HG02943 (cell line): ENCODE measurements at regions not wholly inside any gene's neighbourhood (a gene's known extent, or its start where the extent isn't known, plus 50 kb on each side); places are given as distances from the start of the nearest gene placed in this dataset.

ENCODE experiments used
- ATAC-seq: cut with Tn5 transposase; IDR thresholded peaks from one replicate; pipeline ENCODE4 v1.9.1; 2021; ENCODE audit warnings: mild to moderate bottlenecking, low read depth, moderate library complexity; ENCODE audit not compliant: unreplicated experiment

DNA sequence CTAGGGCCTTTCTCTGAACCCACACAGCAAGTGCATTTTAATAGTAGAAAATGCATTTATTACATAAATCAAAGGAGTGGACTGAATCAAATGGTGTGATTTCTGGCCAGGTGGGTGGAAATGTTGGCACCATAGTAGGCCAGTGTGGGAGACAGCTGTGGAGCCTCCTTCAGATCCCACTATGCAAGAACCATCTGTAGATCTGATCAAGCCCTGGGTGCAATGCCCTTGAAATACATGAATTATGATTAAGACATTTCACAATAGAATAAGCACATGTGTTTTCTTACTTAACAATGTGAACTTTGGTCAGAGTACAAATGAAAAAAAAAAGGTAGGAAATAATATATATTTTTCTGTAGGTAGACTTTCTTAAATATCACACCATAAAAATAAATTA lies 204.3 kb downstream of the PCDH7 start:
- no peak for ATAC-seq

DNA sequence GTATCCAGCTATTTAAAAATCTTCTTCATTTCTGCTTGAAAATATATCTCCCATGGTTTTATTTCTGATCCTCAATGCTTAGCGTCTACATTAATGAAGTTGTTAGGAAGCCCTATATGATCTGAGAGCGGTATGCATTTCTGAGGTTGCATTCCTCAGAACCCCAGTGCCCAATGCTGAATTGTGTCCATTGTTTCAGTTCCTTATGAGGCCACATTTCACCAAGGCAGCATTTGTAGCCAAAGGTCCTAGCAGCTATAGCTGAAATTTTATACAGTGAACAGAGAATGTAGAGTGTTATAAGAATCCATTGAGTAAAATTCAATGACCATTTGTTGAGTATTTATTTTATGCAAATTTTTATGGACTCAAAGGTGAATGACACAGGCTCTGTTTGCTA lies 209.5 kb downstream of the PCDH7 start:
- ATAC-seq = no peak

DNA sequence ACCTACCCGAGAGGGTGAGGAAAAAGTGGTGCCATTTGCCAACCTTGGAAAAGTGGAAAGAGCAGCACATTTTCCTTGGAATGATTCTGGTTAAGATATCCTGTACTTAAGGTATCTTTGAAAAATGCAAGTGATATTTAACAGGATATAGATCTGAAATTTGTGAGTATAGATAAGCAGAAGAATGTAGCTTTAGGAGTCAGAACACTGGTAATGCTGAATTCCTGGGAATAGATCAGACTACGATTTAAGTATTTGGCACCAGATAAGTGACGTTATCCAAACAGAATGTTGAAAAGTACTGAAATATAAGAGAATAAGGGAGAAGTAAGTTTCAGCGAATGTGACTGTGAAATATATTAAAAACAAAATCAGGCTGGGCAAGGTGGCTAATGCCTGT lies 210.1 kb downstream of the PCDH7 start:
- no peak for ATAC-seq

DNA sequence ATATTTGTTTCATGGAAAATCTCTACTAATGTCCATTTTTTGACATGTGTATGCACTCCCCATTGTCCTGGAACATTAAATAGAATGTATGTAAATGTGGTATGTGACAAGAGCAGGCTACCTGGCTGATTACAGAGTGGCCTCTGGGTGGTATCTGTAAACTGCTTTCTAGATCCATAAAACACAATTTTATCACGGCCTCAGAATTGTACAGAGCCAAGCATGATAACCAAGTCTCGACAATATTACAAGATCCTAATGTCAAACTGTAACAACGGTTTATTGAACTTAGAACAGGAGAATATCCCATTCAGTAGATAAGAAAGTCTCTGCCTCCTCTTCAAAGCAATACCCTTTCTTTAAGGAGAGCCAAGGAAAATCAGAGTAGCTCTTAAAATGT lies 212.4 kb downstream of the PCDH7 start:
- ATAC-seq = no peak

DNA sequence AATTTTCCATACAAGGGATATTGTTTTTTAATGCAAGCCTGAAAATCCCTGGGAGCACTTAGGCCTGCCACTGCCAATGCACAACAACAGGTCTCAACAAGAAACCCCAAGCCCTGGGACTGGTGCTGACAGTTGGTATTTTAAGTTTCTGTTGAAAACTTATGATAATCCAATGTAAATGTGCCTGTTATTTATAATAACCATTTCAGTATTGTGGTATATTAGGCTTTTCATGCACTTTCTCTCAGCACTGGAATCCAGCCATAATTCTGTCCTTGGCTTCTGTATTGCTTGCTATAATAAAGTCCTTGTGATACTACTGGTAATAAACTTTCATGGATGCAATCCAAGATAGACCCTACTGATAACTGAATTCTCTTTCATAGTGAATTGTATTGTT lies 218.9 kb downstream of the PCDH7 start:
- ATAC-seq = no peak

DNA sequence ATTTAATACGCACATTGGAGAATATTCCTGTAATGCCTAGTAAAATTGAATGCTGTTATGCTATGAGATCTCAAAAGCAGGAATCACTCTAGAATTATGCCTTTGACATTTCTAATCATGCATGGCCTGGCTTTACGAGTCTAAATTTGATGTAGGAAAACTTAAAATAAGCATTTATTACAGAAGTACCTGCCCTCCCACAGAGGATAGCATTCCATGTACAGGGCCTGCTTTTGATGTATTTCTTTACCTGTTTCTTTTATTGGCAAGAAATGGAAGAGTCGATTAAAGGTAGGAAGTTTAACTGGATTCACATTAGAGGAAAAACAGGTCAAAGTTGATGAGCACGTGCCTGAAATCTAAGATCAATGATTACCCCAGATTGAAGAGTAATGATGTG lies 219.5 kb downstream of the PCDH7 start:
- ATAC-seq = no peak

DNA sequence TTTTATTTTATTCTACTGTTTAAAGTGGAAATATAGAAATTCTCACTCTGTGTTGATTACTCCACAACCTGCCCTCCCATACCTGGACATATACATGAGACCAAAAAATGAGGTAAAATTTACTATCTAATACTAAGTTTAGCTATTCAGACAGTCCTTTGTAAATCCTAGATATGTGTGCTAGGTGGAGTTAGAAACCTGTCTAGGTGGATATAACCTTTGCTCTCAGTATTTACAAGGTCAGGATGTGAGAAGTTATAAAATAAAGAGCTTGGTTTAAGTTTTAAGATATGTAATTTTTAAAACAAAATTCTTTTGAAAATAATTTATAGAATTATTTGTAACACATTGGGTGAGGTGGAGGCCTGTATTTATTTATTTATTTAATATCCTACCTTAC lies 221.5 kb downstream of the PCDH7 start:
- ATAC-seq = no peak

DNA sequence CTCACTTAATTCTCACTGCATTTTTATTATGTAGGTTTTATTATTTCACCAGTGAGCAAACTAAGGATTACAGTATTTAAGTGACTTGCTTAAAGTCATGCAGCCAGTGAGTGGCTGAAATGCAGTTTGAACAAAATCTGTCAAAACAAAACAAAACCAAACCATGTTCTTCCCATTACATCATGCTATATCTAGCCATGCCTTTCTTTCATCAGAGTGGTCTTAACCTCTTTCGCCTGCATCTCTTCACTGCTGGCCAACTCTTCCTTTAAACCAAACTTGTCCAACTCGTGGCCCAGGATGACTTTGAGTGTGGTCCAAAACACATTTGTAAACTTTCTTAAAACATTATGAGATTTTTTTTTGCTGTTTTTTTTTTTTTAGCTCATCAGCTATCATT lies 223.2 kb downstream of the PCDH7 start:
- ATAC-seq = no peak

DNA sequence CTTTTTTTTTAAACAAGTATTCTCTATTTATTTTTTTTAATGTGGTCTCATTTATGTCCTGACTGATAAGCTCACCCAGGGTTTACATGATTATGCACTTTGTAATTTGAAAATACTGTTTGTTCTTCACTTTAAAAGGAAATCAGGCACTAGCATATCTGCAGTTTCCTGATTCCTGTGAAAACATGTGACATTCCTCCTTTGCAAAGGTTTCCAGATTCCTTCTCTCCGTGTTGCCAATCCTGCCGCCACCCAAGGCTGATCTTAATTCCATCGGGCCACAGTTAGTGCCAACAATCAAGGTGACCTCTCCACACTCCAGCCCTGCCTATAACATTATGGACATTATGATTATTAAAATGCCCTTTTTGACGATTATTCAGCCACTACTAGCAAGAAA lies 225.4 kb downstream of the PCDH7 start:
- ATAC-seq = no peak

DNA sequence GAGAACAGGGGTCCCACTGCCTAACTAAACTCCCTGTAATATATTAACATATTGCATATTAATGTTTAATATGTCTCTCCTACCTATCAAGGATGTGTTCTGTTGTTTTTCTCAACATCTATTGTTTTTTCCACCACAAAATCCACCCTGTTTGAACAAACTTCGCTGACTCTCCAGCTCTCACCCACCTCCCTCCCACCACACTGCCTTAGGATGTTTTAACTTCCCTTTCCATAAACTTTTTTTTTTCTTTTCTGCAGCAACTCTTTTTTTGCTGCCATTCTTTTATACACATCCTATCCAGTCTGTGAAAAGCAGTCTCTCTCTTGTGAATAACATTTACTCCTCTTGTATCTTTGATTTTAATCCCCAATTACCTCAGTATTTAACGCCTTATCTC lies 226.1 kb downstream of the PCDH7 start:
- no peak for ATAC-seq

DNA sequence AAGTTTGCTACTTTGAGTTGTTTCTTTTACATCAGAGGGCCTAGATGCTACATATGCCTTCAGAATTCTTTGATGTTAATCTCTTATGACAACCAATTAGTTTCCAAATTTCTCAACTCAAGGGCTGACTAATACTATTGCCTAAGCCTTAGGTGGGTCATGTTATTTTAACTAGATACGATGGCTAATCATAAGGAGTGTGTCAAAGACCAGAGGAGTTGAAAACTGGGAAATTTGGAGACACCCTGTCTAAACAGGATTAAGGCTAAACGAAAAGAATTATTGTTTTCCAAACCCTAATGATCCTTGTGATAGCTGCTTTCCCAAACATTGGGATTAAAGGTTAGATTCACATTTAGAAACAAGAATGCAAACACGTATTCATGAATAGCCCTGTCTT lies 228.5 kb downstream of the PCDH7 start:
- no peak for ATAC-seq

DNA sequence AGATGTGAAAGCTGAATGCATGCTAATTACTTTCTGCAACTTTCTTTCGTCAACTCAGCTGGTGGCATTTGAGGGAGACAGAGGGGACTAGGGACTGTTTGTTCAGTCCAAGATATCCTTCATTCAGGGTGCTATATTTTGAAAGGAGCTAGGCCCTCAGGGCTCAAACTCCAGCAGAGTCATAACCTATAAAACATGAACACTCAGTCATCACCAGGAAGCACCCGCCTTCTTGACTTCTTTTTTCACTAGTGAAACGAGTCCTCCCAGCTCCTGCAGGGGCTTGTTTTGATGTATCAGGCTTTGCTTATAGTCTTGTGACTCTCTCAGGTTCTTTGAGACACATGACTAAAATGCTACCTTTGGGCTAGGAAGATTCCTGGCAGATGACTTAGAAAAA lies 230.6 kb downstream of the PCDH7 start:
- no peak for ATAC-seq

DNA sequence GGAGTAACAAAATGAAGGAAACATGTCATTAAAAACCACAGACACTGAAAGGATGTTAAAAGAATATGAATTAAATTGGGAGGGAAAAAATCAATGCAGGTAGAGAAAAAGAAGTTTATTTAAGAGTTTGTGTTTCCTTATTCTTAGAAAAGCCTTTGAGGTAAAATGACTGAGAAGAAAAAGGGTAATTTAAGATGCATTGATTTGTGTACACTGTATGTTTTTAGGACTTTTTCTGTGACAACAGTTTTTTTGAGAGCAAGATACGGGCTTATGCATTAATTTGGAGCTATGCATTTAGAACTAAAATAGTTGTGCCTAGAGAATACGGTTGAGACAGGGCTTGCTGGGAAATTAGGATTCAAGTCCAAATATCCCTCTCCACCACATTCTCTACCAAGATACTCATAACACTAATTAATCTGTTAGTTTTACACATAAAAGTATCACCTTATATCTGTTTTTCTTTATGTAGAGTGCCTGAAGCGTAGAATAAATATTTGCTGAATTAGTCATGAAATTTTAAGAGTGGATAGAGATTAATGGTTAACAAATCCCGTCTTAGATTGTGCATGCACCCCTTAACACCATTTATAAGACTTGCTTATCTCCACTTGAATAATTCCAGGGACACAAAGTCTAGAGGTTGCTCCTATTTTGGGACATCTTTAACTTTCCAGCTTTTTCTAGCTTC lies 232.5 kb downstream of the PCDH7 start:
- no peak for ATAC-seq

DNA sequence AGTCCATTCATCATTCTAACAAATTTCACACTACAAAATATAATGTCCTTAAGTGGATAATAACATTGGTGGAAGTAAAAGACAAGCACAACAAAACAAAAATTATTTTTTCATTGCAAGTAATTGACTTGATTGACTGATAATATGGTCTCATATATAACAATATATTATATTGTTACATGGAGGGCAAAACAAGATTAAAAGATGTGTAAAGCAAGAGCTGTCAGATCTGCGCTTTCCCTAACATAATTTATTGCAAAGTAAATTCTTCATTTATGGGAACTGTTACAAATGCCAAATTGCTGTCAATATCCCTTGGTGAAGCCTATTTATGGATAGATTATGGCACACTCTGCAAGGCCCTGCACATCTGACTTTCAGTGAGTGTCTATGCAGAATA lies 233.6 kb downstream of the PCDH7 start:
- no peak for ATAC-seq

DNA sequence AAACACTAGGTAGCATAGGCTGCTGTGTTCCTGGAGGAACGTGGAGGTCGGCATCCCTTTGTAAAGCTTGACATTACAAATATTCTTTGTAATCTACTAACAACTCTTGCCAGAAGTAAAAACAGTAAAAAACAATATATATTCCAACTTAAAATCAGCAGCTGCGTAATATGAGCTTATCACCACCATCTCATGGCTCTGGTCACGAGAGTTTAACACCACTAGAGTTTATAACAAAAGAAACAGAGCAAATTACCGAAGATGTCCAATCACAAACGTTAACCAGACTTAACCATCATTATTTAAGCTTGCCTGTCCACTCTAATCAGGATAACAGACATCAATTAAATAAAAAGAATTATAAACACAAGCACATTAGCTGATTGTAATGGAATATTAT lies 236.7 kb downstream of the PCDH7 start:
- ATAC-seq = no peak

DNA sequence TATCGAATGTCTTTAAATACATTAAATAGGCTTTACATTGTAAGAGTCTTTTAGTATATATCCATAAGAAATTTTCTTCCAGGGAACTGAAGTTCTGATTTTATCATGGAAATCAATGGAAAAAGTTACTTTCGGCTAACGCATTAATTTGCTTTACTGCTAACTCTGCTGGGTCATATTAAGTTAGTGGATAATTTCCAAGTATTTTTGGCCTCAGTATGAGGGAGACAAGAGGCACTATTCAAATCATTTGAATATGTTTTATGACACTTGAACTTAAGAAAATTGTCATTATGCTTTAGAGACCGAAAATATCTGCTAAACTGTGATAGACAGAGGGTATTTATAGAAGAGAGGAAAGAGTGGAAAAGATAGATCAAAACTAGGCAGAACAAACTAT lies 237.5 kb downstream of the PCDH7 start:
- ATAC-seq = no peak

DNA sequence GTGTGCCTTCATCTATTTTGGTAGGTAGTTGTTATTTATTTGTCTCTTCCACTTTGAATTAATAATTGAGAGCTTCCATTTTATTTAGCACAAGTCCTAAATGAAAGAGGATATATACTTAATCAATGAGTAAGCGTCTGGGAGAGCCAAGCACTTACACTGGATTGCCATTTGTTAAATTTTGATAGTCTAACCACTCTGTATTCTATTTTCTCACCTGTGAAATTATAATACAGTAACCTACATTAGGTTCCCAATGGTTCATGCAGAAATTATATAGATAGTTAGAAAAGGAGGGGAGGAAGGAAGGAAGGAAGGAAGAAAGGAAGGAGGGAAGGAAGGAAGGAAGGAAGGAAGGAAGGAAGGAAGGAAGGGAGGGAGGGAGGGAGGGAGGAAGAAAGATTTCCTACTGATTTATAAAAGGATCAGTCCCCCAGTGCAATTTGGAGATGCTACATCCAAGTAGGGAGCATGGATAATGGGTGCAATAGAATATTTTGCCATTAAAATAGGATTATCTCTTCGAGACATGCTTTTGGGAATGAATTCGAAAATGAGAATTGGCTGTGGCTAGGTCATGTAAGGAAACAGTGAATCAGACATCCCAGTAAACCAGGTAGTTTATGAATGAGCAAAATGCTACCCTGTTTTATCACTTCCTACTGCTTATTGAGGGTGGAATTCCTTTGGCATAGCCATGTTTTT lies 239.8 kb downstream of the PCDH7 start:
- ATAC-seq = no peak

DNA sequence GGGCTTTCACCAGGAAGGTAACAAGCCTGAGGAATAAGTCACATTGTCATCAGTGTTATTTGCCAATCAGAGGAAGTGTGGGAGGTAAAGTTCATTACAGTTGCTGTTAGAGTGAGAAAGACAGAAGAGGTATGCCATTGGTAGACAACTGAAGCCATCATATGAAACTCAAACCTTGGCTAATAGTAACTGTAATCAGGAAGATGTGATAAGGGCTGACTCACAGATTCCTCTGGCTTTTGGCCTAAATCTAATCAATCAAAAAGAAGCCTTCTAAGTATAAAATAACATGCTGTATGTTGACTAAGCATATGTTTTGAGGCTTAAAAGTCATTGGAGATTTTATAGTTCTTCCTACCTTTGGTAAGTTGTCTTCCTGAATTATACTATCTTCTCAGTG lies 242.8 kb downstream of the PCDH7 start:
- ATAC-seq = no peak

DNA sequence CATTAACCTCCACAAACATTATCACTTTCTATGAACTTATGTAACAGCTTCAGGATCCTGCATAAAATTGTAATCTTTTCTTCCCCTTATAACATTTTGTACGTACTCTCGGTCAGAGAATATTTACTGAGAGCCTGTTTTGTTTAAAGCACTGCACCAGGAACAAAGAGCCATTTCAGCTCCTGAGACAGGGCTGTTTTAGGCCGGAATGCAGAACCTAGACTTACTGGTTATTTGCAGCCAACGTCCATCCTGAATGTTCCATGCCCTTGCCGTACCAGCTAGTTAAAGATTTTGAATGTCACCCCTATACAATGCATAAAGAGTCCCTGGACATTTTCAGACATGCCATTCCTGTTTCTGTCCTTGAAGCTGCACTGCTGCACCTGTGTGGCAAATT lies 248.8 kb downstream of the PCDH7 start:
- ATAC-seq = no peak

DNA sequence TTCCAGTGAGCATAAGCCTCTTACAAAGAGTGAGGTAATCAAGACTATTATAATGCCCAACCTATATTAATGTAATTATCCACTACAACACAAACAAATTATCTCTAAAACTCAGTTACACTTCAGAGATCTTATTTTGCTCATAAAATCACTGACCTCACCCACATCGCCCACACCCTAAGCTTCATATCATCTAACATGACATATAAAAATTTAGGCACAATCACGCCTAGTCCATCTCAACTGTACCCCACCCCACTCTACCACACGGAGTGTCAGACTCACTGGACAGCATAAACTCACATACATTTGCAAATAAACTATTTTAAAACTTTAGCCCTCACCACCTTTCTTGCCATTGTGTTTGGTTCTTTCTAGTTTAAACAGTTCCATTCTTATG lies 252.4 kb downstream of the PCDH7 start:
- no peak for ATAC-seq

DNA sequence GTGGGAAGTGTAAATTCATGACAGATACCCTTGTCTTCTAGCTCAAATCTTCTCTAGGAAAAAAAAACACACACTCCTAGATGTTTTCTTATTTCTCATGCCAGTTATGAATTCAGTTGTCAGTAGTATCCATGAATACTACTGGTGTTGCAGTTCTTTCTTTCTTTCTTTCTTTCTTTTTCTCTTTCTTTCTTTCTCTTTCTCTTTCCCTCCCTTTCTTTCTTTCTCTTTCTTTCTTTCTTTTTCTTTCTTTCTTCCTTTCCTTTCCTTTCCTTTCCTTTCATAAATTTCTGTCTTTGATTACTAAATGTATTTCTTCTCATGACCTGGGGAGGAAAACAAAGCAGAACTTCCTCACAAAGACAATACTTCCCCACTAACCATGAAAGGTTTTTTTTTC lies 253.8 kb downstream of the PCDH7 start:
- ATAC-seq = no peak

DNA sequence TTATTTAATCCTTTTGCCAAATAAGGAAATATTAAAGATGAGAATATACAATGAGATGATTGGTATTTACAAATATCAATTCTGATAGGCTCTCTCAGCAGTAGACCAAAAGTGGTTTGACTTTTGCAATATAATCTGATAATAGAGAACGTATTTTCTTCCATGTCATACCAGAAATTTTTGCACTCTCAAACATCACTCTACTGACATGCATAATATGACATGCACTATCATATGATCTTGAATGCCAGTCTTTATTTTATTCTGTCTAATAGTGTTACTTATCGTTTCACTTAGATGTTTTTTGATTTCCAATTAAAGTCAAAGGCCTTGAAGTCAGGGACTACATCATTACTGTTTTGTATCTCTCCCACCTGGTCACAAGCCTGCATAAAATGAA lies 259.2 kb downstream of the PCDH7 start:
- no peak for ATAC-seq

DNA sequence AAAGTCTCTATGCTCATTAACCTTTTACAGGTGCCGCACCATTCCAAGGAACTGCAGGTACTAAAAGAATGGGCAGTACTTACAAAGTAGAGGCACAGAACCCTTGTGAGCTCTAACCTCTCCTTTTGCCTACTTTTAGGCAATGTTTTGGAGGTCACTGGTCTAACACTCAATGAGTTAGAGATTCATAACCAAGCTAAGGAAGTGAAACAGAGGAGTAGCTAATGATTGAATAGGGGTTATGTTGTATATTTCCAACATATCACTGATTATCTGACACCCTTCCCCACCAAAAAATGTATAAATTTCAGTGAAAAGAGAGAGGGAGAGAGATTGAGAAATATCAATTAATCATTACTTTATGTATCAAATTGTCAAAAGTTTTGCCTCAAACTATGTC lies 269.3 kb downstream of the PCDH7 start:
- no peak for ATAC-seq
